A549 (cell line): ENCODE measurements at regions not wholly inside any gene's neighbourhood (a gene's known extent, or its start where the extent isn't known, plus 50 kb on each side); places are given as distances from the start of the nearest gene placed in this dataset.

ENCODE experiments used
- ATAC-seq, 2 experiments: fragments of 200-7000 bp in 1 of 2; fragments of >200 bp in 1 of 2; cut with Nextera tagmentation in 1 of 2; cut with Tn5 transposase in 1 of 2; 3 replicates each; pipeline versions ENCODE4 v1.8.0 to v1.9.1; 2018 to 2020; ENCODE audit warnings: mild to moderate bottlenecking in 1 of 2, moderate library complexity in 1 of 2
- CTCF ChIA-PET: fragments of 300-600 bp; sonication (Branson Sonifier 250); formaldehyde crosslinking; extraction: SDS; loops from one replicate; lab custom pipeline; 2021; ENCODE audit warnings: antibody characterized with exemption, inconsistent platforms; lab: Yijun Ruan, JAX
- POLR2A ChIA-PET: fragments of 350-600 bp; formaldehyde crosslinking; extraction: SDS; loops from one replicate; lab custom pipeline; 2021; ENCODE audit warnings: antibody characterized with exemption, inconsistent platforms; lab: Yijun Ruan, JAX
- DNase-seq, 2 experiments: peaks; one replicate each; pipeline versions ENCODE4 v3.0.0 to v3.0.0-alpha.2; 2011 to 2016; ENCODE audit warnings: low read depth in 1 of 2, low spot score in 1 of 2
- FAIRE-seq: peaks from 2 replicates; lab custom pipeline; 2011; peaks lifted over from hg19 to GRCh38; lab: Jason Lieb, UNC
- H3K27ac ChIP-seq, 2 experiments: fragments of >200 bp; sonication (Bioruptor Twin); formaldehyde crosslinking; 3 replicates each; pipeline ENCODE4 v1.5.1; 2016 to 2017
- H3K4me1 ChIP-seq: fragments of >200 bp; sonication (Bioruptor Twin); formaldehyde crosslinking; 3 replicates; pipeline ENCODE4 v1.6.1; 2016
- H3K4me2 ChIP-seq: fragments of >200 bp; sonication (Bioruptor Twin); formaldehyde crosslinking; 3 replicates; pipeline ENCODE4 v1.6.1; 2016
- H3K4me3 ChIP-seq: fragments of >200 bp; sonication (Bioruptor Twin); formaldehyde crosslinking; 3 replicates; pipeline ENCODE4 v1.5.1; 2016
- H3K9me3 ChIP-seq: fragments of >200 bp; sonication (Bioruptor Twin); formaldehyde crosslinking; 3 replicates; pipeline ENCODE4 v1.6.1; 2016
- BHLHE40 ChIP-seq: IDR thresholded peaks from 2 replicates; pipeline ENCODE4 v1.6.1; 2012; ENCODE audit warnings: low read depth, low read length, inconsistent platforms
- CHD4 ChIP-seq: fragments of 200-600 bp; sonication (generic); IDR thresholded peaks from 2 replicates; pipeline ENCODE4 v1.6.1; 2016; ENCODE audit warnings: antibody characterized with exemption, mild to moderate bottlenecking, borderline replicate concordance
- E2F6 ChIP-seq: IDR thresholded peaks from 2 replicates; pipeline ENCODE4 v1.6.1; 2012; ENCODE audit warnings: low read depth, borderline replicate concordance
- EHMT2 ChIP-seq: fragments of 200-600 bp; sonication (generic); IDR thresholded peaks from 2 replicates; pipeline ENCODE4 v1.6.1; 2016; ENCODE audit warnings: antibody characterized with exemption, low read depth, mild to moderate bottlenecking, moderate library complexity
- EP300 ChIP-seq, 2 experiments: fragments of >200 bp; sonication (Bioruptor Twin); formaldehyde crosslinking; IDR thresholded peaks; 2 replicates in 1 of 2; 3 replicates in 1 of 2; pipeline ENCODE4 v1.6.1; 2016 to 2017
- FOSB ChIP-seq: fragments of 250-450 bp; sonication (Bioruptor Pico); IDR thresholded peaks from 2 replicates; pipeline ENCODE4 v1.5.0; 2020; ENCODE audit warnings: mild to moderate bottlenecking, moderate library complexity
- JUNB ChIP-seq: fragments of >200 bp; sonication (Bioruptor Twin); formaldehyde crosslinking; IDR thresholded peaks from 2 replicates; pipeline ENCODE4 v1.6.1; 2016
- MAFK ChIP-seq: fragments of 450-650 bp; IDR thresholded peaks from 2 replicates; pipeline ENCODE4 v1.6.1; 2014; ENCODE audit not compliant: partially characterized antibody
- NPAS2 ChIP-seq: fragments of 250-450 bp; sonication (Bioruptor Pico); IDR thresholded peaks from 2 replicates; pipeline ENCODE4 v1.8.0; 2022; ENCODE audit warnings: mild to moderate bottlenecking, moderate library complexity, borderline replicate concordance
- NR3C1 ChIP-seq: fragments of >200 bp; sonication (Bioruptor Twin); formaldehyde crosslinking; IDR thresholded peaks from 3 replicates; pipeline ENCODE4 v1.6.1; 2017
- POLR2AphosphoS2 ChIP-seq: conservative IDR thresholded peaks from 2 replicates; pipeline ENCODE4 v1.6.1; 2012; ENCODE audit warnings: low read length, improper control_type of control experiment, inconsistent platforms
- RAD21 ChIP-seq, 2 experiments: fragments of >200 bp in 1 of 2; sonication (Bioruptor Twin) in 1 of 2; formaldehyde crosslinking in 1 of 2; IDR thresholded peaks in 1 of 2; conservative IDR thresholded peaks in 1 of 2; 2 replicates in 1 of 2; 3 replicates in 1 of 2; pipeline ENCODE4 v1.6.1; 2012 to 2018; ENCODE audit warnings: inconsistent platforms in 1 of 2
- RFX5 ChIP-seq: fragments of 450-650 bp; IDR thresholded peaks from 2 replicates; pipeline ENCODE4 v1.7.1; 2014; ENCODE audit warnings: antibody characterized with exemption, mild to moderate bottlenecking, moderate library complexity
- ZFP36 ChIP-seq: fragments of 450-650 bp; IDR thresholded peaks from 2 replicates; pipeline ENCODE4 v1.6.1; 2014; ENCODE audit warnings: borderline replicate concordance; ENCODE audit not compliant: partially characterized antibody
- ZNF302 ChIP-seq: fragments of 250-450 bp; sonication (Bioruptor Pico); IDR thresholded peaks from 2 replicates; pipeline ENCODE4 v1.9.0; 2021; ENCODE audit warnings: inconsistent platforms, mild to moderate bottlenecking, moderate library complexity
- ZSCAN20 ChIP-seq: fragments of 250-450 bp; sonication (Bioruptor Pico); IDR thresholded peaks from 2 replicates; pipeline ENCODE4 v1.8.0; 2022; ENCODE audit warnings: mild to moderate bottlenecking, moderate library complexity
- WGBS: methylation state at CpG from one replicate; pipeline ENCODE4 v1.1.6; 2017; ENCODE audit errors: missing lambda C conversion rate; 5-methylcytosine and 5-hydroxymethylcytosine counted together
- TF ChIP-seq, protein P1 (sequence below): fragments of >200 bp; sonication (Bioruptor Twin); formaldehyde crosslinking; IDR thresholded peaks from 3 replicates; pipeline ENCODE4 v1.5.1; 2016

- TF ChIP-seq EHMT2 (no peak), FOSB (CRISPR knock-in tag) (no peak), CHD4 (no peak), JUNB (no peak)
These were observed 78.2 kb upstream of the EEF1E1 start (continued) for GRCh38 chr6:8180327-8181159.

GRCh38 chr6:8177721-8178120, 75.4 kb upstream of the EEF1E1 start:
- ATAC-seq: no peak
- Histone ChIP-seq H3K9me3 (no peaks in the 10 kb centered on the region), H3K4me1 (peaks cover 5% of the 10 kb centered on the region; the same call in 1 of the 3 replicates), H3K4me3 (no peak overlapping the region), H3K27ac (no peak overlapping the region), H3K4me2 (no peak overlapping the region)
- FAIRE-seq: no peak
- POLR2A ChIA-PET: no interaction called here
- CTCF ChIA-PET: interaction anchor here (1.9 kb wide), 1 partner anchor 41 kb away, joined by 5 read pairs; no protein-coding TSS in a partner anchor
- TF ChIP-seq ZSCAN20 (no peak), E2F6 (no peak), NPAS2 (no peak), POLR2AphosphoS2 (no peak)
- DNase-seq: no peak
- WGBS: 28% methylated on average over 2 of the region's 2 CpGs

- POLR2A ChIA-PET: no interaction called here
- no peak for FAIRE-seq
These were observed 72.9 kb upstream of the EEF1E1 start for GRCh38 chr6:8175046-8175777.

DNA sequence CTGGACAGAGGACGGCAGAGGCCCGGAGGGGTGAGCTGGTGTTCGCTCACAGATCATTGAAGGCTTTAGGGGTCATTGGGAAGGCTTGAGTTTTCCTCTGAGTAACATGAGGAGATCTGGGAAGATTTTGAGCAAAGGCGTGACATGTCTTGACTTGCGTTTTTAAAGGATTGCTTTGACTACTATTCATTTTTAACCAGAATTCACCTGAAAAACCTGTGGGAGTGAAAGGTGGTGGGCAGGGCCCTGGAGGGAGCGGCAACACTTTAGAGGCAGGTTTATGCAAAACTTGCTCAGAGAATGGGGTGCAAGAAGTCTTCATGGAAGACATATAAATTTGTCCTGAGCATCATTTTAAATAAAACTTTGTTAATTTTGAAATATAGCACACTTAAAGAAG, 72.2 kb upstream of the EEF1E1 start:
- ChIA-PET POLR2A (no interaction called here), CTCF (no interaction called here)
- WGBS: 64% methylated on average over 6 of the region's 6 CpGs
- DNase-seq: no peak
- FAIRE-seq: no peak
- ATAC-seq: no peak
- TF ChIP-seq RFX5 (no peak), JUNB (no peak), ZNF302 (CRISPR knock-in tag) (no peak), MAFK (no peak), BHLHE40 (no peak), ZFP36 (no peak)
- H3K4me2 ChIP-seq: no peak overlapping the region
- no peaks in the 10 kb centered on the region for H3K9me3 ChIP-seq
- H3K4me3 ChIP-seq: no peak overlapping the region
- no peaks in the 10 kb centered on the region for H3K4me1 ChIP-seq
- no peak overlapping the region for H3K27ac ChIP-seq

More at GRCh38 chr6:8175046-8175777, 72.9 kb upstream of the EEF1E1 start:
- H3K27ac ChIP-seq: no peak overlapping the region
- ATAC-seq (no peak), DNase-seq (no peak)
- 74% methylated on average over 3 of the region's 3 CpGs for WGBS
- no peak overlapping the region for H3K4me3 ChIP-seq
- peaks cover 2% of the 10 kb centered on the region; the same call in 1 of the 3 replicates for H3K4me1 ChIP-seq
- H3K4me2 ChIP-seq: no peak overlapping the region
- H3K9me3 ChIP-seq: no peaks in the 10 kb centered on the region
- TF ChIP-seq, protein P1, sequence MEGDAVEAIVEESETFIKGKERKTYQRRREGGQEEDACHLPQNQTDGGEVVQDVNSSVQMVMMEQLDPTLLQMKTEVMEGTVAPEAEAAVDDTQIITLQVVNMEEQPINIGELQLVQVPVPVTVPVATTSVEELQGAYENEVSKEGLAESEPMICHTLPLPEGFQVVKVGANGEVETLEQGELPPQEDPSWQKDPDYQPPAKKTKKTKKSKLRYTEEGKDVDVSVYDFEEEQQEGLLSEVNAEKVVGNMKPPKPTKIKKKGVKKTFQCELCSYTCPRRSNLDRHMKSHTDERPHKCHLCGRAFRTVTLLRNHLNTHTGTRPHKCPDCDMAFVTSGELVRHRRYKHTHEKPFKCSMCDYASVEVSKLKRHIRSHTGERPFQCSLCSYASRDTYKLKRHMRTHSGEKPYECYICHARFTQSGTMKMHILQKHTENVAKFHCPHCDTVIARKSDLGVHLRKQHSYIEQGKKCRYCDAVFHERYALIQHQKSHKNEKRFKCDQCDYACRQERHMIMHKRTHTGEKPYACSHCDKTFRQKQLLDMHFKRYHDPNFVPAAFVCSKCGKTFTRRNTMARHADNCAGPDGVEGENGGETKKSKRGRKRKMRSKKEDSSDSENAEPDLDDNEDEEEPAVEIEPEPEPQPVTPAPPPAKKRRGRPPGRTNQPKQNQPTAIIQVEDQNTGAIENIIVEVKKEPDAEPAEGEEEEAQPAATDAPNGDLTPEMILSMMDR: no peak
- TF ChIP-seq RAD21 (conservative IDR thresholded peaks at IDR 0.05 in 1 of 2, IDR thresholded peaks at IDR 0.05 in 1 of 2) (no peak), EP300 (IDR thresholded peaks at IDR 0.05) (no peak), NR3C1 (no peak)
- CTCF ChIA-PET: interaction anchor here (0.6 kb wide), 1 partner anchor 531 kb away, joined by 3 read pairs; no protein-coding TSS in a partner anchor
